ENCODE measurements at regions not wholly inside any gene's neighbourhood (a gene's known extent, or its start where the extent isn't known, plus 50 kb on each side); places are given as distances from the start of the nearest gene placed in this dataset.
"Not testable (repeated sequence)": the region's sequence is repeated elsewhere in the genome, so short reads cannot be mapped to it uniquely, and the experiment has no call there.

GRCh38 chr14:97779140-97779539 is 982.0 kb downstream of the VRK1 start:
- DNase-seq = no peak

- DNase-seq = no peak
Measured at GRCh38 chr14:97780804-97781203, 983.6 kb downstream of the VRK1 start.

GRCh38 chr14:97781961-97782360 is 984.8 kb downstream of the VRK1 start:
- DNase-seq = no peak

- DNase-seq = no peak
Measured at GRCh38 chr14:97782871-97783414, 985.8 kb downstream of the VRK1 start.

- no peak for DNase-seq
Measured at GRCh38 chr14:97785495-97785894, 988.3 kb downstream of the VRK1 start.

- no peak for DNase-seq
Measured at GRCh38 chr14:97788364-97788763, 991.2 kb downstream of the VRK1 start.

GRCh38 chr14:97788846-97789526 is 991.8 kb downstream of the VRK1 start:
- no peak for DNase-seq

GRCh38 chr14:97791072-97791471 is 993.9 kb downstream of the VRK1 start:
- no peak for DNase-seq

- no peak for DNase-seq
Measured at GRCh38 chr14:97791906-97792305, 994.7 kb downstream of the VRK1 start.

GRCh38 chr14:97796511-97796910 is 999.3 kb downstream of the VRK1 start:
- no peak for DNase-seq

- DNase-seq = no peak
Measured at GRCh38 chr14:97798176-97798575, 1001.0 kb downstream of the VRK1 start.

- DNase-seq = no peak
Measured at GRCh38 chr14:97802430-97803373, 1005.5 kb downstream of the VRK1 start.

GRCh38 chr14:97804056-97804455 is 1006.9 kb downstream of the VRK1 start:
- no peak for DNase-seq

- DNase-seq = no peak
Measured at GRCh38 chr14:97806891-97807290, 1009.7 kb downstream of the VRK1 start.

GRCh38 chr14:97808541-97808940 is 1011.4 kb downstream of the VRK1 start:
- DNase-seq = not testable (repeated sequence)

- DNase-seq = no peak
Measured at GRCh38 chr14:97813556-97813955, 1016.4 kb downstream of the VRK1 start.

GRCh38 chr14:97820781-97821180 is 1023.6 kb downstream of the VRK1 start:
- no peak for DNase-seq

- no peak for DNase-seq
Measured at GRCh38 chr14:97824218-97824617, 1027.0 kb downstream of the VRK1 start.

- no peak for DNase-seq
Measured at GRCh38 chr14:97827746-97828145, 1030.6 kb downstream of the VRK1 start.

- no peak for DNase-seq
Measured at GRCh38 chr14:97832776-97833175, 1035.6 kb downstream of the VRK1 start.

GRCh38 chr14:97838986-97839385 is 1041.8 kb downstream of the VRK1 start:
- no peak for DNase-seq

GRCh38 chr14:97840159-97840558 is 1043.0 kb downstream of the VRK1 start:
- DNase-seq = no peak

GRCh38 chr14:97841762-97842161 is 1044.6 kb downstream of the VRK1 start:
- no peak for DNase-seq

- DNase-seq = no peak
Measured at GRCh38 chr14:97843066-97843465, 1045.9 kb downstream of the VRK1 start.
